Skin epidermis (tissue), 12 donors: ENCODE measurements at regions not wholly inside any gene's neighbourhood (a gene's known extent, or its start where the extent isn't known, plus 50 kb on each side); places are given as distances from the start of the nearest gene placed in this dataset.

Experiments used
- H3K27ac ChIP-seq, 21 experiments: fragments of 200-600 bp; sonication (generic) in 11 of 21; one replicate each; pipeline ENCODE4 v1.5.0; 2020; ENCODE audit warnings: mild to moderate bottlenecking in 3 of 21, inconsistent platforms in 2 of 21, moderate library complexity in 2 of 21
- H3K4me3 ChIP-seq, 7 experiments: fragments of 200-600 bp; sonication (generic) in 2 of 7; one replicate each; pipeline ENCODE4 v1.5.0; 2020; ENCODE audit warnings: inconsistent platforms in 2 of 7, mild to moderate bottlenecking in 2 of 7, moderate library complexity in 1 of 7

DNA sequence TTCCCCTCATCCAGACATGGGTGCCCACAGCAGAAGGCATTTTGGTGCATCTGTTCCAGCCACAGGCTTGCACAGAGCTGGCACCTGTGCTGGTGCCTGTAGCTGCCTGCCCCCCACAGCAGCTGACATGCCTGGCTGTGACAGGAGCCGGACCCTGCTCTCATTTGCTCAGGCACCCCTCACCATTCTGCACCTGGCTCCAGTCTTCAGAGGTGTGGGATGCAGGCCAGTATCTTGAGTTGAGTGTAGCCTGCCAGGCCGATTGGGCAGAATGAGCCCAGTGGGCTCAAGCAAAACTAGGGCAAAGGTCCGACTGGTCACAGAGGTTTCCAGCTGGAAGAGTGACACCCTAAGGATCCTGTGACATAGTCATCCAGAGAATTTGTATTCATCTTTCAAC is 887.7 kb downstream of the CDH11 start:
- H3K27ac ChIP-seq, result no peak overlapping the region
- H3K4me3 ChIP-seq, result no peak overlapping the region

DNA sequence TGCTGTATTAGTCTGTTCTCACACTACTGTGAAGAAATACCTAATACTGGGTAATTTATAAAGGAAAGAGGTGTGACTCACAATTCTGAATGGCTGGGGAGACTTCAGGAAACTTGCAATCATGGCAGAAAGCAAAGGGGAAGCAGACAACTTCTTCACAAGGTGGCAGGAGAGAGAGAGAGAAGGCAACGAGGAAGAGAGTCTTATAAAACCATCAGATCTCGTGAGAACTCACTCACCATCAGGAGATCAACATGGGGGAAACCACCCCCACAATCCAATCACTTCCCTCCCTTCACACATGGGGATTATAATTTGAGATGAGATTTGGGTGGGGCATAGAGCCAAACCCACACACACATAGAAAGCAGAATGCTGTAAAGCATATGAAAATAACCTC is 896.2 kb downstream of the CDH11 start:
- Histone ChIP-seq H3K4me3 (no peak overlapping the region), H3K27ac (no peak overlapping the region)

DNA sequence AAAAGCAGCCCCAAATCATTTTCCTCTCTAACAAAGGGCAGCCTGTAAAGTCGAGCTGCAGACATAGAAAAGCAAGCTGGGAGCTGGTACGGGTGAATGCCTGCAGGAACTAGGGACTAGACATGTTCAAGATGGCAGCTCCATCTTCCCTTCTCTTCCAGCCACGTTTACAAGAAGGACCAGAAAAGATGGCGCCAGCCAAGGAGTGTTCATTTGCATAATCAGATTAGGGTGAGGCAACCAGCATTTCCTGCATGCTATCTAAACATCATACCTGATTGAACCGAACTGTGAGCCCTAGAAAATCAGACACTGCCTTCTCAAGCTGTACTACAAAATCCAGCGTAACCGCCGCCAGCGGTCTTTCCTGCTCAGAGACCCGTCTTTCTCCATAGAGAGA is 896.8 kb downstream of the CDH11 start:
- Histone ChIP-seq H3K27ac (no peak overlapping the region), H3K4me3 (no peak overlapping the region)

DNA sequence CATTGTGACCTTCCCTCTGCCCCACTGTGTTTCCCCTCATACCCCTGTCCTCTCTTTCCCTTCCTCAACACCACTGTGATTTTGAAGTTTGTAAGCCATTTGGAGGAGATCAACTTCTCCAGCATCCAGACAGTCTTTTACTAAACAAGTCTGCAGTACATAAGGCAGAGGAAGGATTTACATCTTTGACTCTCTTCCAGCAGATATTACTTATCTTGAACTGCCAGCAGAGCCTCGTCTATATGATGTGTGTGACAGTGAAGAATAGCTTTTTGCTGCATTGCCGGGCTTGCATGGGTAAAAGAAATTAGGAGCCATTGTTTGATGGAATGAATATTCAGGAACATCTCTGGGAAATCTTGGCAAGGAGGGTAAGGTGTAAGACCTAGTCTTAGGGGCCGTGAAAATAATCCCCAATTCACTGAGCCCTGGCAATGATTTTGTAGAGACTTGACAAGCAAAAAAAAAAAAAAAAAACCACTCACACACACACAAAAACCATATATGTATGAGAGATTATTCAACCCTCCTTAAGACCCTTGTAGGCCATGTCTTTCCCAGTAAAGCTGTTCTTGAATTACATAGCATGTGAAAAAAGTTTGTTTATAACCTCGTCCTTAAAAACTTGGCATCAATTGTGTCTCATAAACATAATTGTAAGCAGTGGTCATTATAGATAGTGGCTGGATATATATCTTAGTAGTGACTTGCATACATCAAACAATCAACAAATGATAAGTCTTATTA is 903.9 kb downstream of the CDH11 start:
- H3K4me3 ChIP-seq, result no peak overlapping the region
- H3K27ac ChIP-seq, result no peak overlapping the region

DNA sequence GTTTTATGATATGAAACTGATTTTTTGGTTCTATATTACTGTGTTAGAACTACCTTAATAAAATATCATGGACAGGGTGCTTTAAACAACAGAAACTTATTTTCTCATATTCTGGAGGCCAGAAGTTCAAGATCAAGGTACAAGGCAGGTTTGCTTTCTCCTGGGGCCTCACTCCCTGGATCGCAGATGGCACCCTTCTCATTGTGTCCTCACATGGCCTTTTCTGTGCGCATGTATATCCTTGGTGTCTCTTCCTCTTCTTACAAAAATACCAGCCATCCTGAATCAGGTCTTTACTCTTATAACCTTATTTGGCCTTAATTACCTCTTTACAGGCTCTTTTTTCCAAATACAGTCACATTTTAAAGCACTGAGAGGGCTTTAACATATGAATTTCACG is 906.1 kb downstream of the CDH11 start:
- Histone ChIP-seq H3K4me3 (no peak overlapping the region), H3K27ac (no peak overlapping the region)

DNA sequence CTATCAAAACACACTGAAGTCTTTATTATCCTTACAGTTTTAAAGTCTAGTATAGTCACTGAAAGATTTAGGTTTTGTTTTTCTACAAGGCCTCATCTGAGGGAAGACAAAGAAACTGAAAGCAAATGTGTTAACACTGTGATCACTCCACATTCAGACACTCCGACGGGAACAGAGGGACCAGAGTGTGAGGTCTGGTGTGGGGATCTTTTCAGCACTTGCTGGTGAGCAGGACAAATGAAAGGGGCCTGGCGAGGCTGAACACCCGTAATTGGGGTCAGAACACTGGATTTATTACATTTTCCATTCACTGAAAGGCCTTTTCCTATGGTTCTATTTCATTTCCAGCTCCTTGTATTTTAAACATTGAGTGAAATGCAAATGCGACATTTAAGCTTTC is 910.5 kb downstream of the CDH11 start:
- H3K27ac ChIP-seq, result no peak overlapping the region
- no peak overlapping the region for H3K4me3 ChIP-seq

DNA sequence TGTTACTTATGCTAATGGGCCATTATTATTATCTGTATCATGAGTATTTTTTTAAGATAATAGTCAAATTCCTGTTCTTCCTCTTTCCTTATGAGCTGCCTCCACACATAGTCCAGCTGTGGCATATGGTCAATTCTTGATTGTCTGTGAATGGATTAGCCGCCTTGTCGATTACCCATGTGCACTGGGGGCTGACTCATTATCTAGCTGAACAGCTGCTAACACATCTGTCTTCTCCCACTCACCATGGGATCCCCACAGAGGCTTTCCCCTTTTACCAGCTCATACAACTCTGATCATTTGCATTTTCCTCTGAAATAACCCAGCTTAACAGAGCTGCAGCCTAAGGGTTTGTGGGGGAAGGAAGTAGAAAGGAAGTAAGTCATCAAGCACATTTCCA is 915.0 kb downstream of the CDH11 start:
- Histone ChIP-seq H3K27ac (no peak overlapping the region), H3K4me3 (no peak overlapping the region)

DNA sequence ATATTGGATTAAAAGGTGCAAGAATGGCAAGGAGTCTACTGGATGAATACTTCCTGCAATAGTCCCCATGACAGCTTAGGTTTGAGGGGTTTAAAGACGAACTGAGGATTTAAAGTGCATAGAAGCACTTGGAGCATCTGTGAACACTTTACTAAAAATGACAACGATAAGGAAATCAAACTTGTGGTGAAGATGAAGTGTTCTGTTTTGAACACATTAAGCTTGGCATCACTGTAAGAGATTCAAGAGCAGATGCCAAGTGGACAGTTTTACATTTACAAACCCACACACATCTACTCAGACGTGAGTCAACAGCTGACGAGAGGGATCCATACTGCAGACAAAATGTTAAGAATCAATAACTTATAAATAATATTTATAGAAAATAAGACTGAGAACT is 918.7 kb downstream of the CDH11 start:
- Histone ChIP-seq H3K27ac (no peak overlapping the region), H3K4me3 (no peak overlapping the region)

DNA sequence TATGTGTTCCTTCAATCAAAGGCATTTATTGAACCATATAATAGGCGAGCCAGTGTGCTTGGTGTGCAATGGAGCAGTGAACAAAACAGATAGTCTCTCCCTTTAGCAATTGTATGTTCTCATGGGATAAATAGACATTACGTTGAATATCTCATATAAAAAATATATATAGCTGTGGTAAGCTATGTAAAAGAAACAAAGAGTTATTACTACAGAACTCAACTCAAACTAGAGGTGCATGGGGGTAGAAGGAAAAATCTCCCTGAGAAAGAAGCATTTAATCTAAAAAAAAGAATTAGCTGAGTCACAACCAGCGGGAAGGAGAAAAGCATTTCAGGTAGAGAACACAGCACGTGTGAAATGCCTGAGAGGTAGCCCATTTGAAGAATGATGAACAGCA is 919.3 kb downstream of the CDH11 start:
- H3K4me3 ChIP-seq, result no peak overlapping the region
- H3K27ac ChIP-seq, result no peak overlapping the region

DNA sequence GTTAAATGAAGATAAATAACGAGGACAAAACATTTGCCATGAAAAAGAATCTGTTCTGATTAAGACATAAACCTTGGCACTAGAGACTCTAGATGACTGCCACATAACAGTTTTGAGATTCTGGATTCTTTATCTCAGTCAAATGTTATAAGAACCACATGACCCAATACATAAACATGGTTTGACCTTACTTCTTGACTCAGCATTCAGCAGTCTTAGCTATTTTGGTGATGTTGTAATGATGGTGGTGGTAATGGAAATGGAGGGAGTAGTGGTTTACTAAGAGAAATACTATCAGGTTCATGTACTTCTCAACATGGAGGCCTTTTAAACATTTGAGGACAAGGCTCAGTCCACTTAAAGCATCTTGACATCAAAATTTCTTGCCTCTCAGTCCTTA is 925.4 kb downstream of the CDH11 start:
- H3K4me3 ChIP-seq, result no peak overlapping the region
- H3K27ac ChIP-seq, result no peak overlapping the region

DNA sequence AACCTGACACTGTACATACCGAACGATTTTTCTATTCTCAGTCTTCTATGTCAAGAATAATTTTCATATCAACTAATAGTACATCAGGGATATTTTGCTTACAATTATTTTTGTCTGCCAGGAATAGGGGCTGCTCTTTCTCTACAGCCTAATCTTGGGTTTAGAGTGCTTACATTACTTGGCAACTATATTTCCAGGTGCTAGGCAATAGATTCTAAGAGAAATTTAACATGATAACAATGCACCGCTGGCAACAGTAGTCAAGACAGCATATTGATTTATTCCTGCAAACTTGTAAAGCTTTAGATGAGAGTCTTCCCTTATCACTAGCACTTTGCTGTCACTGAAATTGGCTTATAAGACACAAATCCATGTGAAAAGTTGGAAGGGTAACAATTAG is 935.9 kb downstream of the CDH11 start:
- Histone ChIP-seq H3K4me3 (no peak overlapping the region), H3K27ac (no peak overlapping the region)

DNA sequence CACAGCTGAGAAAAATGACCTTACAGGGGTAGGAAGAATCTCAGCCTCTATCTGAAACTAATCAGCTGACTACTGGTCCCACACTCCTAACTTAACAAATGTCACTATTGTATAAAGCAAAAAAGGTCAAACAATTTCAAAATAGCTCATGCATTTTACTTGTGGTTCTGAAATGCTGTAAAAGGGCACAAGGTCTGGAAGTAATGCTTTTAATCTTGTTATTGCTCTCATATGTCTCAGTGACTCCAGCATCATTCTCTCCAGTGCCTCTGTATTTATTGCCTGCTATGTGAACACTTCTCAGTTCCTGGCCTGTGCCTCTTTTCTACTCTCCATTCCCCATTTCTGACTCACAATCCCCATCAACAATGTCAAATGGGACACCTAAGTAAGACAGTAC is 937.7 kb downstream of the CDH11 start:
- Histone ChIP-seq H3K27ac (no peak overlapping the region), H3K4me3 (no peak overlapping the region)

DNA sequence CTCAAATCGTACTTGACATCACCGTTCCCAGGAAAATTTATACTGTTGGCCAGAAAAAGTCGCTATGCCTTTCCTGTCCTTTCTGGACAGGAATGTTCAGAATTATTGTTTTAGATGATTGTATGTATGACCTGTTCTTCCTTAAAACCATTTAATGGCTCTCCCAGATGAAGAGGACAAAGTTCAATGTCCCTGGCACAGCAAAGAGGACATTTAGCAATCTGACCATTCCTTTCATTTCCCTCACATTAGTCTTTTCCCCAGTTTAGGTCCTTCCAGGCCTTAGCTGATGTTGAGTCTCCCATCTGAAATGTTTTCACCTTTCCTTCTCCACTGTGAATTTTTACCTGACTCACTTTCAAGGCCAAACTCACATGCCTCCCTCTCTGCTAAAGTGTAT is 938.9 kb downstream of the CDH11 start:
- H3K27ac ChIP-seq, result no peak overlapping the region

DNA sequence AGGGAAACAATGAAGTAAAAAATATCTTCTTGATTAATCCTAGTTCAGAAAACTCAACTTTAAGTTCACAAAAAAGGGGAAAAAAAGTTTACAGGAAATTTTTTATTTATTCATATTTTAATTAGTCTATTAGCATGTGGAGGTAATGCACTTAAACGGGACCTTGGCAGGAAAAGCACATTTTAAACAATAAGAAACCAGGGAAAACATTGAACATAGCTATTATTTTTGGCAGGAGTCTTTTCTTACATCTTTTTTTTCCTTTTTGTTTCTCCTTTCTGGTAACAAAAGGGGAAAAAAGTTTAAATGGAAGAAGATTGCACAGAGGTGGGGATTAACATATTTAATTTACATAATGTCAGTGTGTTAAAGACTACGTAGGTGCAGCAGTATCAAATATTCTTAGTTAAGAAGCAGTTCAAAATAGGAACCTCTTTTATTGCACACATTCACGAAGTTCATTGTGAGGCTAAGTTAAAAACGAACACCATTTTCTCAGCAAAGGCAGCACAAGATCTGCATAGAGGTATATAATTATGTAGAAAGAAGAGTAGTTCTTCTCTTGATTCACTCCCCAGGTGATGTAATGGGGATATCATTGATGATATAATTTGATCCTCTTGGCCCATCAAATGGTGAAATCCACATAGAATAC is 940.5 kb downstream of the CDH11 start:
- no peak overlapping the region for H3K27ac ChIP-seq
- no peak overlapping the region for H3K4me3 ChIP-seq

More for the DNA sequence above, 938.9 kb downstream of the CDH11 start:
- no peak overlapping the region for H3K4me3 ChIP-seq

DNA sequence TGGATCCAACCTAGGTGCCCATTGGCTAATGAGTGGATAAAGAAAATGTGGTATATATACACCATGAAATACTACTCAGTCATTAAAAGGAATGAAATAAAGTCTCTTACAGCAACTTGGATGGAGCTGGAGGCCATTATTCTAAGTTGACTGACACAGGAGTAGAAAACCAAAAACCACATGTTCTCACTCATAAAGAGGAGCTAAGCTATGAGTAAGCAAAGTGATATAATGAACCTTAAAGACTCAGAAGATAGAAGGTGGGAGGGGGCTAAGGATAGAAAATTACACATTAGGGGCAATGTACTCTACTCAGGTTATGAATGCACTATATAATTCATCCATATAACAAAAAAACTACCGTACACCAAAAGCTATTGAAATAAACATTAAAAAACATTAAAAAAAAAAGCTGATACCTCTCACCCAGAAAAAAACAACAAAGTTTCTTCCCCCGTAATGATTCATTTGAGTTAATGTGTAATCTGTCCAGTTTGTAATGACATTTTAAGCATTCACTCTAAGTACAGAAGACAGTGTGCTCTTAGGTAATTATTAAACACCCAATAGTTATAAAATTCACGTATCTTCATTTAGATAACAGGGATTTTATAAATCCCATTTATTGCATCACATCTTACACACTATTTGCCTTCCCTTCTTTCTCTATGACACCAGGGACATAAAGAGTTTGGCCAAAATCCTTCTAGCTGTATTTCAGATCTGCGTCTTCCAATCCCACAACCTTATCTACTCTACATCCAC is 941.5 kb downstream of the CDH11 start:
- H3K4me3 ChIP-seq, result no peak overlapping the region
- H3K27ac ChIP-seq, result no peak overlapping the region

DNA sequence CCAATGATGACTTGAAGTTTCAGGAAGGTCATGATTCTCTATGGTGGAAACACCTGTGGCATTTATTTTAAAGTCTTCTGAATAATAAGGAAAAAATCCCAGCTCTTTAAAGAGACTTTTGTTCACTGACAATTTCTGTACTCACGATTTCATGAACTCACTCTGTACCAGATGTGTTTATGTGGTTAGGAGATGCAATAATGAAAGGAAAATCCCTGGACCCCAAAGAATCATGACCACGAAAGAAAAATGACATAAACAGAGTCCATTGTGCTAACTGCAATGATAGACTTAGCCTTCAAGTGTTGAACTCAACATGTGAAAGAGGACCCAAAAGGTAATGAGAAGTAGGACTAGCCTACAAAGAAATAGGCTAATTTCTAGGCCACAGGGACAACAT is 947.5 kb downstream of the CDH11 start:
- Histone ChIP-seq H3K27ac (no peak overlapping the region), H3K4me3 (no peak overlapping the region)

DNA sequence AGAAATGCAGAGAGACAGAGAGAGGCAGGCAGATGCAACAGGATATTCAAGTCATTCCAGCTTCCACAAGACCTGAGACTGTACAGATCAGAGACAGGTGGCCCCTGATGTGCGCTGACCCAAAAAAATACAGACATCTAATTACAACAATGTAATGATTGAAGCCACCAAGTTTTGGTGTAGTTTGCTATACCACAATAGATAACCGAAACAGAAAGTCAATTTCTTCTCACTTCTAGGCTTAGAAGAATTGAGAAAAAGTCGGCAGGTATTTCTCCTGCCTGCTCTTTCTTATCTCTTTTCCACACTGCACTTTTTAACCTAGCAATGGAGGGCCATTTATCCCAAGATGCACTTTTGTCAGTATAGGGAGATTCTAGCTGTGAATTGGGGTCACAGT is 949.2 kb downstream of the CDH11 start:
- H3K27ac ChIP-seq, result no peak overlapping the region
- no peak overlapping the region for H3K4me3 ChIP-seq

DNA sequence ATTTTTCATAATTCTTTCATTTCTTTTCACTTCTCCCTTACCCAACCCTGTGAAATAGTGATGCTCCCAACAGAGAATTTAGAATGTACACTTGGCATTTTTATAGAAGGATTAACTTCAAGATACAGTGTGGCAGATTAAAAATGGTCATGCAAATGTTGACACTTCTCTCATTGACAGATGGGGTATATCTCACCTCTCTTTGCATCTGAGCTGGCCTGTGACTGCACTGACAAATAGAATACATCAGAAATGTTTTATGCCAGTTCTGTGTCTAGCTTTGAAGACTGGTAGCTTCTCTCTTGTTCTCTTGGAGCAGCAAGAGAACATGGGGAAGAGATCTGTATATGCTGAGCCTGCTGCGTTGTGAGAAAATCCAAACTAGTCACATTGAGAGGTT is 949.6 kb downstream of the CDH11 start:
- H3K27ac ChIP-seq, result no peak overlapping the region
- no peak overlapping the region for H3K4me3 ChIP-seq

DNA sequence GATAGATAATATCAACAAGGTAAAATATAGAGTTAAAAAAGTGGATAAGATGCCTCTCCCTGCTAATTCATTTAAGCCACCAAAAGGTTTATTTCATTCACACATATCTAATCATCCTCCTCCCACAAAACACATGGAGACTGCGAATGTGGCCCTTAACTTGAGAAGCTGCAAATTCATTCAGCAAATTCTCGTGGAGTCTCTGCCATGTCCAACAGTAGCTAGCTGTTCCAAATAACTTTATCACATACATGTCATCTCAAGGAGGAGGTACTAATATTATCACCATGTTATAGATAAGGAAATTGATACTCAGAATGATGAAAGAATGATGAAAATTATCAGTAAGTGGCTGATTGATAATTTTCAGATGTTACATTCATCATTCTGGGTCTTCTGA is 950.2 kb downstream of the CDH11 start:
- Histone ChIP-seq H3K27ac (no peak overlapping the region), H3K4me3 (no peak overlapping the region)

DNA sequence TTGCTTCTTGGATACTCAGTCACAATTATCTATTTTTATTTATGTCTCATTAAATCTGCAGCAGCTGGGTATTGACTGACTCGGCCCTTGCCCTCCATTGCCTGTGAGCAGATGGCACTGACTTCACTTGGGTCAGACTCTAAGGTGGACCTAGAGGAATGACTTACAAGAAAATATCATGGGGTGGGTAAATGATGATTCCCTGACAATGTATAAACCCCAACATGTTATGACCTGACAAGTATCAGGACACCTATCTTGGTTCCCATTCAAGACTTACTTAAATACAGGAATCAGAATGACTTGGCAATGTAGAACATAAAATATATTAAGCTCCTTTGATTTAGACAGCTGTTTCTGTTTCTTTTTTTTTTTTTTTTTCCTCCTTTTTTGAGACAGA is 953.5 kb downstream of the CDH11 start:
- no peak overlapping the region for H3K27ac ChIP-seq
- H3K4me3 ChIP-seq, result no peak overlapping the region

DNA sequence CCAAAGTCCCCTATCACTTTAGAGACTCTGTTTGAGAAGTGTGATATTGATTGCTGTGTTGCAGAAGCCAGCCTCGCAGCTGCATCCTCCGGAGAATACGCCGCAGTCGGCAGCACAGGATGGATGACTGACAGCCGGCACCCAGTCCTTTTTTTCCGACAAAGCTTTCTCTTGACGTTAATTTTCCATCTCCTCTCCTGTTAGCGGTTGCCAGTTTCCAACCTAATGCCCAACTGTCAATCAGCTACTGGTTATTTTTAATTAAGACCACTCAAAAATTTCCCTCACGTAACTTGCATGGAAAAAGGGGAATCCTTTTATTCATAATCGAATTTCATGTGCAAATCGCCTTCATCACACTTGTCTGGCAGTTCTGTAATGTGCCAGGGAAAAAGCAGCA is 953.9 kb downstream of the CDH11 start:
- H3K27ac ChIP-seq, result no peak overlapping the region
- H3K4me3 ChIP-seq, result no peak overlapping the region
